GM12872 (cell line): ENCODE measurements at regions not wholly inside any gene's neighbourhood (a gene's known extent, or its start where the extent isn't known, plus 50 kb on each side); places are given as distances from the start of the nearest gene placed in this dataset.

ENCODE experiments used
- TF ChIP-seq, protein P1 (sequence below): IDR thresholded peaks from 3 replicates; pipeline ENCODE4 v1.5.1; 2011; ENCODE audit warnings: low read depth, mild to moderate bottlenecking, low read length, moderate library complexity; ENCODE audit not compliant: insufficient read depth

DNA sequence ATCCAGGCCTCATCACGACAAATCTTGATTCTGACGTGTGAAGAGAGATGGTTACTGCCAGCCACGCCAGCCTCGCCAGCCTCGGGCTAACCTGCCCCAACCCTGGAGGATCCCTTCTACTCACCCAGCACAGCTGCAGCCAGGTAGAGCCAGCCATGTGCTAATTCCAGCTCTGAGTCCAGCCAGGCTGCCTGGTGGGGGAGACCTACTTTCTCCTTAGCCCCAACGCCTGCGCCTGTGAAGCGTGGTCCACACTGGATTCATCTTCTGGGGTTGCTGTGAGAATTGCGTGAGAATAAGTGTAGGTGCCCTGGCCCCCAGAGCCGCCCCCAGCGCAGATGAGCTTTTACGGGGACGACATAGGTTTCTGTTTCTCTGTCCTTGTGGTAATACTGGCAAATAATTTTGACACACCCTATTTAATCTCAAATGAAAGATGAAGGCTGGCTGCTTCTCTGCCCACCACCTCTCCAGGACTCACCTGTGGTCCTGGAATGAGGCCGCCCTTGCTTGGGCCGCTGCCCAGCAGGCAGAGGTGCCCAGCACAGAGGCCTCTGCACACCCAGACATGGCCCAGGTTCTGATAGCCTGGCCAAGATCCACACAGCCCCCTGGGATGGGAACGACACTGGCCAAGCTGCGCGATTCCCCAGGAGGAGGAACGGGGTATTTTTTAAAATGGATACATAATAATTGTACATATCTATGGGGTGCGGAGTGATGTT is 528.4 kb downstream of the TBC1D22A start:
- TF ChIP-seq, protein P1, sequence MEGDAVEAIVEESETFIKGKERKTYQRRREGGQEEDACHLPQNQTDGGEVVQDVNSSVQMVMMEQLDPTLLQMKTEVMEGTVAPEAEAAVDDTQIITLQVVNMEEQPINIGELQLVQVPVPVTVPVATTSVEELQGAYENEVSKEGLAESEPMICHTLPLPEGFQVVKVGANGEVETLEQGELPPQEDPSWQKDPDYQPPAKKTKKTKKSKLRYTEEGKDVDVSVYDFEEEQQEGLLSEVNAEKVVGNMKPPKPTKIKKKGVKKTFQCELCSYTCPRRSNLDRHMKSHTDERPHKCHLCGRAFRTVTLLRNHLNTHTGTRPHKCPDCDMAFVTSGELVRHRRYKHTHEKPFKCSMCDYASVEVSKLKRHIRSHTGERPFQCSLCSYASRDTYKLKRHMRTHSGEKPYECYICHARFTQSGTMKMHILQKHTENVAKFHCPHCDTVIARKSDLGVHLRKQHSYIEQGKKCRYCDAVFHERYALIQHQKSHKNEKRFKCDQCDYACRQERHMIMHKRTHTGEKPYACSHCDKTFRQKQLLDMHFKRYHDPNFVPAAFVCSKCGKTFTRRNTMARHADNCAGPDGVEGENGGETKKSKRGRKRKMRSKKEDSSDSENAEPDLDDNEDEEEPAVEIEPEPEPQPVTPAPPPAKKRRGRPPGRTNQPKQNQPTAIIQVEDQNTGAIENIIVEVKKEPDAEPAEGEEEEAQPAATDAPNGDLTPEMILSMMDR = no peak

DNA sequence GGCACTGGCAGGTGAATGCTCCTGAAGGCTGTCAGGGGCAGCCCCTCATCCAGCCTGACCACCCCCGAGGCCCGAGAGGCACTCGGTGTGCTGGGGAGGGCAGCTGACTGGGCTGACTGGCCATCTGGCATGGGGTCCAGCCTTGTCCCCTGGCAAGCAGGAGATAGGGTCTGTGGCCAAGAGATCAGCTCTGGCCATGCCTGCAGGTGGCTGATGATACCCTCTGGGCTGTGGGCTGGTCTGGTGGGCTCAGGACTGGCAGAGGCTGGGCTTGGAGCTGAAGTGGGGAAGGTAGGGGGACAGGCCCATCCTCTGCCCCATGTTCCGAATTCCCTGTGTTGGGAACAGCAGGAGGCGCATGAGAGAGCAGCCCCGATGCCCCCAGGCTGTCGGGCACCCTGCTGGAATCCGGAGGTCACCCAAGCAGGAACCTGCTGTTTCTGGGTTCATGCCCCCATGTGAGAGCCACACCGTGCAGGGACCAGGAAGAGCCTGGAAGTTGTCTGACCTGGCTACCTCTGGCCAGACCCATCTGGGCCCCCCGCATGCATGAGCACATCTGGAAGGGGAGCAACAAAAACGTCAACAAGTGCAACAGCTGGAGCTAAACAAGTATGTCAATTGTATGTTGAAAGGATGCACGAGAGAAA is 527.0 kb downstream of the TBC1D22A start:
- TF ChIP-seq, protein P1 = no peak

DNA sequence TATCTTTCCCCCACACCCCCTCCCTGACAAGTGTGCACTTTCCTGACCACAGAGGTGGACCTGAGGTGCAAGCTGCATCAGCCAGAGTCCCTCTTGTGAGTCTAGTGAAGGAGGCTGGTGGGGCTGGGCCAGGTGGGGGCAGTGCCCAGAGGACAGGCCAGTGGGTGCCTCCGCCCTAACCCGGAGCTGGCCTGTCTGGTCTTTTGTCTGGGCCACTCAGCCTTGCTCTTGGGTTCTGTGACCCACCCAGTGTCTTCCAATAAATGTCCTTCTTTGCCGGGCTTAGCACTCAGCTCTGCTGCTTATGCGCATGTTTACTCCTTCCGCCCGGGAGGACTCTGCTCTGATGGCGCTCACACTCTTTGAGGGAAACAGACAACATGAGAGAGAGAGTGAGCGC is 526.2 kb downstream of the TBC1D22A start:
- TF ChIP-seq, protein P1 = no peak

DNA sequence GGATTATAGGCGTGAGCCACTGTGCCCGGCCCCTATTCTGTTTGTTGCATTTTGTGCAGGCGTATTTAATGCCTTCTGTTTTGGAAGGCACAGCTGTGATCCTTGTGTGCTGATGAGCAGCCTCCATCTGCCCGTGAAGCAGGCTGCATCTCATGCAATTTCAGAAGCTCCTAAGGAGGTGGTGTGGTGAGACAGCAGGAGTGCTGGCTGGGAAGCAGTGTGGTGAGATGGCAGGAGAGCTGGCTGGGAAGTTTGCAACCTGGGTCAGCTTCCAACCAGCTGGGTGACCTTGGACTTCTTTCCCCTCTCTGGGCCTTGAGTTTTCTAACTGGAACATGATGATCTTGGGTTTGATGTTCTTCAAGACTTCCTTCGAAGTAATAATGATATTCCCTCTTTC is 525.1 kb downstream of the TBC1D22A start:
- TF ChIP-seq, protein P1 = no peak

DNA sequence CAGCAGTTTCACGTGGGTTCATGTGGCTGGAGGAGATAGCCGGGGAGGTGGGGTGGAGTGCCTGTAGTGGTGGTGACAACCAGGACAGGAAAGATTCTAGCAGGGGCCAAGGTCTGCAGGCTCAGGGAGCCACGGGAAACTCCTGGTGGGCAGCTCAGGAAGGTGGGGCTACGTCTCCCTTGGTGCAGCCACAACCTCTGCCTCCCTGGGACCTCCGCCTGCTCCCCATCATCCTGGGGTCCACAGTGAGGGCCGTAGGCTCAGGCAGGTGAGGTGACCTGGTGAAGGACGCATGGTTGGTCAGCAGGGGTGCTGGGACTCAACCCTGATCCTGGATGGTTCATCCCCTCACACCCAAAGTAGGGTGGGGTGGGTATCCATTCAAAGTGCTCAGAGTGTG is 524.1 kb downstream of the TBC1D22A start:
- TF ChIP-seq, protein P1 = no peak

DNA sequence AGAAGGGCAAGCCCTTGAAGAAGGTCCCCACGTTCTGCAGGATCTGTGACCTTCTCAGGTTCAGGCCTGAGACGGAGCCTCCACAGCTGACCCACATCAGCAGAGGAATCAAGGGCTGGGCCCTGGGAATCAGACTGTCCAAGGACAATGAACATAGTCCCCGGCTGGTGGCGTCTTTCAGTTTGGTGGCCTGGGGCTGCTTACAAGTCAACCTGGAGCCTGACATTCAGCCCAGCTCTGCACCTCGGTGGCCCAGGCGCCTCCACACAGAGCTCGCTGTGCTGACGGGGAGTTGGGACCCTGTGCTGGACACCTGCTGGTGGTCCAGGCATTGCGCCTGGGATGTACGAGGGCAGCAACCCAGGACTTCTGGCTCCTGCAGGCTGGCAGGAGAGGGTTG is 523.5 kb downstream of the TBC1D22A start:
- TF ChIP-seq, protein P1 = no peak

DNA sequence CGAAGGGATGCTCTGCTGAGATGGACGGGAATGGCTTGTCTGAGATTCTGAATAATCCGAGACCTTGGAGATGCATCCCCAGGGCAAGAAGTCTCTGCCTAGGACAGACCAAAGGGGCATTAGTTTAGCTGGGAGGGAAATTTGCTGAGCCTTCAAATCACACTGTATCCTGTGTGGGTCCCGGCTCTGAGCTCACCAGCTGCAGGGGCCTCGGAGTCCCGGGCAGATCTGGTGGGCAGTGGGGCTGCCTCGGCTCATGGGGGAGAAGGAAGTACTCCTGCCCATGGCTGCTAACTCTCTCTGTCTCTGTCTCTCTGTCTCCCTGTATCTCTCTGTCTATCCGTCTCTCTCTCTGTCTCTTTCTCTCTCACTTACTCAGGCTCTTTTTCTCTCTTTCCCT is 522.4 kb downstream of the TBC1D22A start:
- TF ChIP-seq, protein P1 = no peak
